GM18517 (cell line): ENCODE measurements at regions not wholly inside any gene's neighbourhood (a gene's known extent, or its start where the extent isn't known, plus 50 kb on each side); places are given as distances from the start of the nearest gene placed in this dataset.

Experiments used
- ATAC-seq: cut with Tn5 transposase; IDR thresholded peaks from one replicate; pipeline ENCODE4 v1.9.1; 2021; ENCODE audit warnings: mild to moderate bottlenecking, moderate library complexity; ENCODE audit not compliant: unreplicated experiment

DNA sequence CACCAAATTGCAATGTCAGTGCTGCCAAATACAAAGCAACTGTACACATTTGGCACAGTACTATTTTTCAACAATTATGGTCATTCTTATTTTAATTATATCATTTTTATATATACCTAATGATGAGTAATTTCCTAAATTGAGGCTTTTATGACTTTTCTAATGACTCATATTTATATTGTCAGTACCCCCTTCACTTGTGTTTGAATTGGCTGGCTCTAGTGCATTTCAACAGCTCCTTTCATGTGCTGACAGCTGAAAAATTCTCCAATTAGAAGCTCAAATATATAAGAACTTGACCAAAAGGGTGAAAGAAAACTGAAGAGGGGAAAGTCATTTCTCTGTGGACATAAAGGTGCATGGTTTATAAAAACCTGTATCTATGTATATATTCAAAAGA is 263.3 kb downstream of the SLITRK1 start:
- ATAC-seq, result no peak

DNA sequence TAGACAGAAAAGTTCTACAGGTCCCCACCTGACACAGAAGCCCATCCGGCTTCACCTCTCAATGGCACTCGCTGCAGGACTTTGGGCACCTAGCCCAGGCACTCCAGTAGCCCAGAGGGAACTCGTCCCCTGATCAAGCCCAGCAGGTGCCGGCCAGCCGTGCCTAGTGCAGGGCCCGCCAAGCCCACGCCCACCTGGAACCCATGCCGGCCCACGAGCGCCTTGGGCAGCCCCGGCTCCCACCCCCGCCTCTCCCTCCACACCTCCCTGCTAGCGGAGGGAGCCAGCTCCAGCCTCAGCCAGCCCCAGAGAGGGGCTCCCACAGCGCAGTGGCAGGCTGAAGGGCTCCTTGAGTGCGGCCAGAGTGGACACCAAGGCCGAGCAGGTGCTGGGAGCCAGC is 268.8 kb downstream of the SLITRK1 start:
- no peak for ATAC-seq

- ATAC-seq, result no peak
Observed at GRCh38 chr13:83601539-83601938, 280.7 kb downstream of the SLITRK1 start.

GRCh38 chr13:83592095-83592494 is 290.2 kb downstream of the SLITRK1 start:
- ATAC-seq, result no peak

- ATAC-seq, result no peak
Observed at GRCh38 chr13:83589814-83590213, 292.5 kb downstream of the SLITRK1 start.

DNA sequence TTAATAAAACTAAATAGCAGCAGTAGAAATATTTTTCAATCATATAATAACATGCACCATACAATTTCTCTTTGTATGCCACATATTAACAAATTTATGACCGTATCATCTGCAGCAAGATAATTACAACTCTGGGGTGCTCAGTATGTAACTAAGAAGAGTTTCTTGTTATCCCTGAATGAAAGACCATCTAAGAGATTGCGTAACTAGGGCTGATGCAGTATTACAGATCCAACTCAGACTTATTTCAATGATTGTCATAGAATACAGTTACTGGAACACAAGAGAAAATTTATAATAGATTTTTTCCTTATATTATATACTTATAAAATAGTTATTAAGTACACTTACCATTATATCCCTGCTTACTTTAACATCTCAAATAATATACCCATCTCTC is 305.1 kb downstream of the SLITRK1 start:
- ATAC-seq, result no peak

GRCh38 chr13:83568019-83568418 is 314.3 kb downstream of the SLITRK1 start:
- ATAC-seq, result no peak

- no peak for ATAC-seq
Observed at GRCh38 chr13:83563499-83563898, 318.8 kb downstream of the SLITRK1 start.

GRCh38 chr13:83557845-83558244 is 324.4 kb downstream of the SLITRK1 start:
- no peak for ATAC-seq

- ATAC-seq, result no peak
Observed at GRCh38 chr13:83549671-83550070, 332.6 kb downstream of the SLITRK1 start.

DNA sequence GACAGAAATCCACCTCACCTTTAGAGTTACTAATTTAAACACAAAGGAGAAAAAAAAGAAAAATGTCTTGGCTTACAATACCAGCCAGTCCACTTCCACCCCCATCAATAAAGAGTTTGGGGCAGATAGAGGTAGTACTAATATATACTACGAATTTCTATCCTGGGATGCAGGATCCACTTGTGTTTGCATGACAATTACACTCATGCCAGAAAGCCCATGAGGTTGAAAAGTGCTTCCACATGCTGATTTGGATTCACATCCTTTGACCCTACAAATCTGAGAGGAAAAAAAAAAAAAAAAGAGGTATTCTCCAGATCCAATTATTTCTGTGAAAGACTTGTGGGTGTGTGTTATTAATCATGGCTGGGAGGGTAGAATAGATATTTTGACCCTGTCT is 335.2 kb downstream of the SLITRK1 start:
- no peak for ATAC-seq

DNA sequence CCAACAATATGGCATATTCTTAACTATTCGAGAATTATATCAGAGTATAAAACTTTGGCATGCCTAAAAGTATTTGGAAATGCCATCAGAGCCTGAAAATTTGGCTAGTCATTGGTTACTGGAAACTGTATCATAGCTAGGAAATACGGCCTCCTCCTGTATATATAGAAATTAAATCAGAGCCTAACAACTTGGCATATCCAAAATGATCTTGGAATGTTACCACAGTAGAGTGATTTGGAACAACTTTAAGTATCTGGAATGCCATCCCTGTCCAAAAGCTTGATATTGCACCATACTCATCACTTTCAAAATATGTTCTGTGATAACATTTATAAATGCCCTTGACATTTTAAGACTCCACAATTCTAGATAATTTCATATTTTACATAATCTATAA is 335.8 kb downstream of the SLITRK1 start:
- no peak for ATAC-seq

DNA sequence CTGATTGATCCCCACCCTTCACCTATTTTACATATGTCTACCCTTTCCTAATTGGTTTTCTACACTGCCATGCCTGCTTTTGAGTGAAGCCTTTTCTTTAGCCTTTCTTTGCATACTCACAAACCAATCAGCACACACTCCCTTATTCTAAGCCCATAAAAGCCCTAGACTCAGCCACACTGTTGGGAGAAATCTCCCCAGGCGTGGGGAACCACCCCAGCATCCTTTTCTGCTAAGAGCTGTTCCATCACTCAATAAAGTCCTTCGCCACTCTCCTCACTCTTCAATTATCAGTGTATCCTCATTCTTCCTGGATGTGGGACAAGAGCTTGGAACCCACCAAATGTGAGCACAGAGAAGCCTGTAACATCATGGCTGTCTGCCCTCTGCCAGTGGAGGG is 343.6 kb downstream of the SLITRK1 start:
- ATAC-seq, result no peak

GRCh38 chr13:83536941-83537340 is 345.3 kb downstream of the SLITRK1 start:
- ATAC-seq, result no peak

DNA sequence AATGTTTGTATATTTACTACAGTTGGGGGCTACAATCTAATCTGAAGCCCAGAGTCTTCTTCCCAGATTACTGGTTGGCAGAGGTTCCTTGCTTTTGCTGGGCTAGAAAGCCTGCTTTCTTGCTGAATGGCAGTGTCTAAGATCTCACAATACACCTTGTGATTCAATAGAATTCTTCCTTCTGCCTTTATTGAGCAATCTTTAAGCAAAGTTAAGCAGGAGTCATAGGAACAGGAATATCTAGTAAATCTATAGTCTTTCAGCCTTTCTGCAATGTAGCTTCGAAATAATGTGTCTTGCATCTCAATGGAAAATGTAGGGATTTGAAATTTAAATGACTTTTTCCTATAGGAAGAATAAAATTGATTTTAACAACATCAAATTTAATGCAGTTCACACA is 346.1 kb downstream of the SLITRK1 start:
- ATAC-seq, result no peak

DNA sequence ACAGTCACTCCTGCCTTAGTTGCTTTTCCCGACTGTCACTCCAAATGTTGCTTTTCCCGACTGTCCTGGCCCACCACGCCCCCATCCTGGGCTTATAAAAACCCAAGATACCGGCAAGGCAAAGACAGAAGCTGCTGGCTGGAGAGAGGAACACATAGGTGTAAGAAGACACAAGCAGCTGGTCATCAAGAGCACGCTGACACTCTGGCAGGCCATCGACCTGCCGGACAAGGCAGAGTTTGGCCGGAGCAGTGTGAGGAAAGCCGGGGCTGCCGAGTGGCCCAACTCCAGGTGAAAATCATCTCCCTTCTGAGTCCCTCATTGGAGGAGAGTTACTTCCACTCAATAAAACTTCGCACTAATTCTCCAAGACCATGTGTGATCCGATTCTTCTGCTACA is 349.5 kb downstream of the SLITRK1 start:
- no peak for ATAC-seq

GRCh38 chr13:83531022-83531421 is 351.3 kb downstream of the SLITRK1 start:
- no peak for ATAC-seq

DNA sequence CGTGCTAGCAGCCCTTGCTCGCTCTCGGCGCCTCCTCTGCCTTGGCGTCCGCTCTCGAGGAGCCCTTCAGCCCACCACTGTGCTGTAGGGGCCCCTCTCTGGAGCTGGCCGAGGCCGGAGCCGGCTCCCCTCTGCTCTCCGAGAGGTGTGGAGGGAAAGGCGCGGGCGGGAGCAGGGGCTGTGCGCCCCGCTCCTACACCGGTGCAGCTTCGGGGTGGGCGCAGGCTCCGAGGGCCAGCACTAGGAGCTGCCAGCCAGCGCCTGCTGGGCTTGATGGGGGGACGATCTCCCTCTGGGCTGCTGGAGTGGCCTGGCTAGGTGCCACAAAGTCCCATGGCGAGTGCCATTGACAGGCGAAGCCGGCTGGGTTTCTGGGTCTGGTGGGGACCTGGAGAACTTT is 365.5 kb downstream of the SLITRK1 start:
- no peak for ATAC-seq

- no peak for ATAC-seq
Observed at GRCh38 chr13:83515268-83516015, 366.8 kb downstream of the SLITRK1 start.

DNA sequence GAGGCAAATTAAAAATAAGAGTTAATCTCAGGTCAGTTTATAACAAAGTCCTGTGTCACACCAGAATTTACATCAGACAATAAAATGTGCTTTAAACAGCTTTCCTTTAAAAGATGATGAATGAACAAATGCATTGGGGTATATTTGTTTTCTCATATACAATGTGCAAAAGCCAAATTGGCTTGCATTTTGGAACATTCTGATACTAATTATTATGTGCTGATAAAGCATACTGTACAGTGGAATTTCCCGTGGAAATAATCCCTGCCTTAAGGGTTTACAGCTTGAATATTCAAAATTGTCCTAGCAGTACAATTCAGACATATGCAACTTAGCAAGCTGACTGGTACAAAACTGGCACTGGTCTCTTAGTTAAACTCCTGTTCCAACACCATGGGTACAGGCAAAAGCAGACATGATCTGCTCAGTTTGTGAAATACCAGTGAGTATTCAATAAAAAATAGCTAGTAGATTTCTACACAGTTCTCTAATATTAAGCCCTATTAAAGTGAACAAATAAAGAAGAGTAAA is 373.4 kb downstream of the SLITRK1 start:
- ATAC-seq, result no peak

GRCh38 chr13:83503424-83503823 is 378.9 kb downstream of the SLITRK1 start:
- ATAC-seq, result no peak

- no peak for ATAC-seq
Observed at GRCh38 chr13:83499286-83499685, 383.0 kb downstream of the SLITRK1 start.
